Upper lobe of left lung (tissue), 4 donors: ENCODE measurements at regions not wholly inside any gene's neighbourhood (a gene's known extent, or its start where the extent isn't known, plus 50 kb on each side); places are given as distances from the start of the nearest gene placed in this dataset.

Experiments used
- EP300 ChIP-seq, 4 donors: sonication (generic); formaldehyde crosslinking; IDR thresholded peaks; one replicate each; pipeline ENCODE4 v1.5.1; 2017; ENCODE audit warnings: antibody characterized with exemption in 4 of 4, control low read depth in 2 of 4
- POLR2A ChIP-seq, 4 donors: fragments of 450-650 bp; IDR thresholded peaks; one replicate each; pipeline ENCODE4 v1.5.1; 2016 to 2017; ENCODE audit warnings: antibody characterized with exemption in 4 of 4, mild to moderate bottlenecking in 2 of 4
- POLR2AphosphoS5 ChIP-seq, 2 donors: sonication (generic); formaldehyde crosslinking; IDR thresholded peaks; one replicate each; pipeline ENCODE4 v1.5.1; 2017; ENCODE audit warnings: antibody characterized with exemption in 2 of 2
- TF ChIP-seq, protein P1 (sequence below), 6 experiments: fragments of 450-650 bp in 4 of 6; fragments of 200-600 bp in 2 of 6; sonication (generic) in 2 of 6; IDR thresholded peaks; one replicate each; pipeline ENCODE4 v1.5.1; 2016 to 2019; ENCODE audit warnings: antibody characterized with exemption in 6 of 6

DNA sequence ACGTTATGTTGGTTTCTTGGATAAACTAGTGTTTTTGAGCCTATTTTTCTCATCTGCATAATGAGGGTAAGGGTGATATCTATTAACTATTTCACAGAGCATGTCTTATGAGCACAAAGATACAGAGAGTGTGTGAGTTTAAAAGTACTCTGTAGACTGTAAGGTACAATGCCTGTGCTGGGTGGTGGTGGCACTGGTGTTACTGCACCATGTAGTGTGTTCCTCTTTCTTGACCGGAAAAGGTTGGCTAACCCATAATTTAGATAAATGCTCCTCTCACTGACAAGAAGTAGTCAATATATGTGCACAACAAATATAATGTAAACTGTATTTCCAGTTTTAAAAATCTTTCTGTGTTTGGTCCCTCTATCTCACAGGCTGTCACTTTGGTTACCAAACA lies 116.2 kb upstream of the MMS22L start:
- TF ChIP-seq, protein P1, sequence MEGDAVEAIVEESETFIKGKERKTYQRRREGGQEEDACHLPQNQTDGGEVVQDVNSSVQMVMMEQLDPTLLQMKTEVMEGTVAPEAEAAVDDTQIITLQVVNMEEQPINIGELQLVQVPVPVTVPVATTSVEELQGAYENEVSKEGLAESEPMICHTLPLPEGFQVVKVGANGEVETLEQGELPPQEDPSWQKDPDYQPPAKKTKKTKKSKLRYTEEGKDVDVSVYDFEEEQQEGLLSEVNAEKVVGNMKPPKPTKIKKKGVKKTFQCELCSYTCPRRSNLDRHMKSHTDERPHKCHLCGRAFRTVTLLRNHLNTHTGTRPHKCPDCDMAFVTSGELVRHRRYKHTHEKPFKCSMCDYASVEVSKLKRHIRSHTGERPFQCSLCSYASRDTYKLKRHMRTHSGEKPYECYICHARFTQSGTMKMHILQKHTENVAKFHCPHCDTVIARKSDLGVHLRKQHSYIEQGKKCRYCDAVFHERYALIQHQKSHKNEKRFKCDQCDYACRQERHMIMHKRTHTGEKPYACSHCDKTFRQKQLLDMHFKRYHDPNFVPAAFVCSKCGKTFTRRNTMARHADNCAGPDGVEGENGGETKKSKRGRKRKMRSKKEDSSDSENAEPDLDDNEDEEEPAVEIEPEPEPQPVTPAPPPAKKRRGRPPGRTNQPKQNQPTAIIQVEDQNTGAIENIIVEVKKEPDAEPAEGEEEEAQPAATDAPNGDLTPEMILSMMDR (IDR thresholded peaks at IDR 0.05) = no peak
- TF ChIP-seq POLR2AphosphoS5 (IDR thresholded peaks at IDR 0.05) = no peak
- no peak for TF ChIP-seq EP300 (IDR thresholded peaks at IDR 0.05)
- no peak for TF ChIP-seq POLR2A (IDR thresholded peaks at IDR 0.05)
